Suprapubic skin (tissue), 4 donors: ENCODE measurements at regions not wholly inside any gene's neighbourhood (a gene's known extent, or its start where the extent isn't known, plus 50 kb on each side); places are given as distances from the start of the nearest gene placed in this dataset.

Experiments
- EP300 ChIP-seq: sonication (generic); formaldehyde crosslinking; IDR thresholded peaks from one replicate; pipeline ENCODE4 v1.6.1; 2017; ENCODE audit warnings: antibody characterized with exemption
- POLR2A ChIP-seq, 2 donors: fragments of 450-650 bp; IDR thresholded peaks; one replicate each; pipeline ENCODE4 v1.6.1; 2017; ENCODE audit warnings: antibody characterized with exemption in 2 of 2, mild to moderate bottlenecking in 2 of 2, moderate library complexity in 2 of 2
- POLR2AphosphoS5 ChIP-seq, 3 donors: sonication (generic); formaldehyde crosslinking; IDR thresholded peaks; one replicate each; pipeline ENCODE4 v1.6.1; 2017; ENCODE audit warnings: antibody characterized with exemption in 3 of 3
- TF ChIP-seq, protein P1 (sequence below), 2 donors: fragments of 200-600 bp in 1 of 2; fragments of 450-650 bp in 1 of 2; sonication (generic) in 1 of 2; IDR thresholded peaks; one replicate each; pipeline ENCODE4 v1.5.1; 2016 to 2019; ENCODE audit warnings: antibody characterized with exemption in 2 of 2, mild to moderate bottlenecking in 1 of 2, moderate library complexity in 1 of 2

DNA sequence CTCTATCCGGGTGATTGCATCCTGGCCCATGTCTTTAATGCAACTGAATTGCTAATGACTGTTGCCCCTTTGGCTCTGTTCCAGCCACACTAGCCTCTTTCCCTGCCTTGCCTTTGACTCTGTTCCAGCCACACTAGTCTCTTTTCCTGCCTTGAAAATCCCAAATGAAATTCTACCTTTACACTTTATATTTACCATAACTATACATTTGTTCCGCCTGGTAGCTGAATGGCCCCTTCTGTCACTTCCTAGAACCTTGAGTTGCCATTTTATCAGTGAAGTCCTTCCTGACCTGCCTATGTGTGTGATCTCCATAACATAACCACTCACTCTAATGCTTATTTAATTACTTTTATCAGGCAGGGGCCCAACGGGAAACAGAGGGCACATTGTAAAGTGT is 1120.4 kb upstream of the WWC1 start:
- TF ChIP-seq POLR2A (IDR thresholded peaks at IDR 0.05) (no peak), EP300 (no peak), POLR2AphosphoS5 (IDR thresholded peaks at IDR 0.05) (no peak)
- TF ChIP-seq, protein P1, sequence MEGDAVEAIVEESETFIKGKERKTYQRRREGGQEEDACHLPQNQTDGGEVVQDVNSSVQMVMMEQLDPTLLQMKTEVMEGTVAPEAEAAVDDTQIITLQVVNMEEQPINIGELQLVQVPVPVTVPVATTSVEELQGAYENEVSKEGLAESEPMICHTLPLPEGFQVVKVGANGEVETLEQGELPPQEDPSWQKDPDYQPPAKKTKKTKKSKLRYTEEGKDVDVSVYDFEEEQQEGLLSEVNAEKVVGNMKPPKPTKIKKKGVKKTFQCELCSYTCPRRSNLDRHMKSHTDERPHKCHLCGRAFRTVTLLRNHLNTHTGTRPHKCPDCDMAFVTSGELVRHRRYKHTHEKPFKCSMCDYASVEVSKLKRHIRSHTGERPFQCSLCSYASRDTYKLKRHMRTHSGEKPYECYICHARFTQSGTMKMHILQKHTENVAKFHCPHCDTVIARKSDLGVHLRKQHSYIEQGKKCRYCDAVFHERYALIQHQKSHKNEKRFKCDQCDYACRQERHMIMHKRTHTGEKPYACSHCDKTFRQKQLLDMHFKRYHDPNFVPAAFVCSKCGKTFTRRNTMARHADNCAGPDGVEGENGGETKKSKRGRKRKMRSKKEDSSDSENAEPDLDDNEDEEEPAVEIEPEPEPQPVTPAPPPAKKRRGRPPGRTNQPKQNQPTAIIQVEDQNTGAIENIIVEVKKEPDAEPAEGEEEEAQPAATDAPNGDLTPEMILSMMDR (IDR thresholded peaks at IDR 0.05): no peak
